ENCODE measurements at regions not wholly inside any gene's neighbourhood (a gene's known extent, or its start where the extent isn't known, plus 50 kb on each side); places are given as distances from the start of the nearest gene placed in this dataset.

DNA sequence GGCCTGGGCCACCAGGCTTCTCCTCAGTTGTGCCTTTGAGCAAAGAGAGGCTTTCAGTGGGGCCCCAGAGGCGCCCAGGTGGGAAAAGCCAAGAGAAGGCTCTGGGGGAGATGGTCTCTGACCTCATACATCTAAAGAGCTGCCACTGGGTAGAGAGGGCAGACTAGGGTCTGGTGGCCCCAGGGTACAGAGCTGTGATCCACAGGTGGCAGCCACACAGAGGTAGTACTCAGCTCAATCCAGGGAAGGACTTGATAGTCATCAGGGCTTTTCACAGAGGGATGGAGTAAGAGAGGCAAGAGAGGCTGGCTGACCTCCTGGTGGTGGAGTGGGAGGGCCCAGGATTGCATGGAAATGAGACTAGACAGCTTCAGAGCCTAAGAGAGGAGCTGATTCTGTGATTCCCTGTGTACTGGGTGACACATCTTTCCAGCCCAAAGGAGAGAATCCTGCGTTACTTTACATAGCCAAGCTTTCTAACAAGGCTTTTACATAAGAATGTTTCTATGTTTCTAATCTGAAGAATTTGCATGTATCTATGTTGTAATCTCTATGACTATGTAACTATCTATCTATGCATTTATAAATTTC is 53.2 kb upstream of the PJA1 start:
- TF ChIP-seq, protein P1, sequence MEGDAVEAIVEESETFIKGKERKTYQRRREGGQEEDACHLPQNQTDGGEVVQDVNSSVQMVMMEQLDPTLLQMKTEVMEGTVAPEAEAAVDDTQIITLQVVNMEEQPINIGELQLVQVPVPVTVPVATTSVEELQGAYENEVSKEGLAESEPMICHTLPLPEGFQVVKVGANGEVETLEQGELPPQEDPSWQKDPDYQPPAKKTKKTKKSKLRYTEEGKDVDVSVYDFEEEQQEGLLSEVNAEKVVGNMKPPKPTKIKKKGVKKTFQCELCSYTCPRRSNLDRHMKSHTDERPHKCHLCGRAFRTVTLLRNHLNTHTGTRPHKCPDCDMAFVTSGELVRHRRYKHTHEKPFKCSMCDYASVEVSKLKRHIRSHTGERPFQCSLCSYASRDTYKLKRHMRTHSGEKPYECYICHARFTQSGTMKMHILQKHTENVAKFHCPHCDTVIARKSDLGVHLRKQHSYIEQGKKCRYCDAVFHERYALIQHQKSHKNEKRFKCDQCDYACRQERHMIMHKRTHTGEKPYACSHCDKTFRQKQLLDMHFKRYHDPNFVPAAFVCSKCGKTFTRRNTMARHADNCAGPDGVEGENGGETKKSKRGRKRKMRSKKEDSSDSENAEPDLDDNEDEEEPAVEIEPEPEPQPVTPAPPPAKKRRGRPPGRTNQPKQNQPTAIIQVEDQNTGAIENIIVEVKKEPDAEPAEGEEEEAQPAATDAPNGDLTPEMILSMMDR (IDR thresholded peaks at IDR 0.05), result no peak
- no peak for TF ChIP-seq POLR2A (IDR thresholded peaks at IDR 0.05)
